IMR-90 (cell line): ENCODE measurements at regions not wholly inside any gene's neighbourhood (a gene's known extent, or its start where the extent isn't known, plus 50 kb on each side); places are given as distances from the start of the nearest gene placed in this dataset.

Experiments
- ATAC-seq: fragments of 200-7000 bp; cut with Tn5 transposase; 2 replicates; pipeline ENCODE4 v1.9.1; 2020; ENCODE audit warnings: low read depth, mild to moderate bottlenecking, moderate library complexity
- BruUV-seq: library from RNA; stranded (reverse); fragments of 400-500 nt; replicated peaks from 2 replicates; lab custom pipeline; 2021; lab: Mats Ljungman, UMichigan
- CTCF ChIA-PET: fragments of 300-600 bp; formaldehyde crosslinking; extraction: SDS; loops from one replicate; lab custom pipeline; 2021; ENCODE audit warnings: antibody characterized with exemption; lab: Yijun Ruan, JAX
- POLR2A ChIA-PET: fragments of 300-600 bp; sonication (Branson Sonifier 250); formaldehyde crosslinking; loops from one replicate; lab custom pipeline; 2022; ENCODE audit warnings: antibody characterized with exemption; ENCODE audit not compliant: unreplicated experiment; lab: Charles Lee
- DNase-seq: peaks from one replicate; pipeline ENCODE4 v3.0.0; 2013
- H2AFZ ChIP-seq: replicated peaks from 2 replicates; pipeline ENCODE3; 2013; ENCODE audit warnings: low read length, mild to moderate bottlenecking; ENCODE audit not compliant: poor library complexity
- H2AK5ac ChIP-seq: 2 replicates; pipeline ENCODE4 v1.6.1; 2013; ENCODE audit warnings: low read depth, low read length, inconsistent platforms
- H2AK9ac ChIP-seq: replicated peaks from 2 replicates; pipeline ENCODE3; 2013; ENCODE audit warnings: mild to moderate bottlenecking, low read depth, low read length, moderate library complexity; ENCODE audit not compliant: poor library complexity
- H2BK120ac ChIP-seq: 2 replicates; pipeline ENCODE4 v1.6.1; 2013; ENCODE audit warnings: low read depth, low read length, inconsistent platforms
- H2BK15ac ChIP-seq: 3 replicates; pipeline ENCODE4 v1.6.1; 2013; ENCODE audit warnings: low read depth, low read length, inconsistent platforms
- H2BK20ac ChIP-seq: 2 replicates; pipeline ENCODE4 v1.6.1; 2013; ENCODE audit warnings: low read depth, mild to moderate bottlenecking, inconsistent platforms, low read length, moderate library complexity
- H2BK5ac ChIP-seq: 2 replicates; pipeline ENCODE4 v1.6.1; 2013; ENCODE audit warnings: mild to moderate bottlenecking, low read depth, low read length, inconsistent platforms; ENCODE audit not compliant: poor library complexity, severe bottlenecking
- H3K14ac ChIP-seq: replicated peaks from 2 replicates; pipeline ENCODE4 v1.6.1; 2013; ENCODE audit warnings: low read depth, low read length, inconsistent platforms
- H3K18ac ChIP-seq: 2 replicates; pipeline ENCODE4 v1.6.1; 2013; ENCODE audit warnings: low read depth, low read length, control low read depth
- H3K23ac ChIP-seq: 2 replicates; pipeline ENCODE4 v1.6.1; 2013; ENCODE audit warnings: low read depth, low read length, inconsistent platforms
- H3K27ac ChIP-seq: 2 replicates; pipeline ENCODE4 v1.5.1; 2013; ENCODE audit warnings: mild to moderate bottlenecking, control low read depth, low read length; ENCODE audit not compliant: insufficient read depth
- H3K27me3 ChIP-seq: 2 replicates; pipeline ENCODE4 v1.6.1; 2013; ENCODE audit warnings: low read length; ENCODE audit not compliant: control insufficient read depth, insufficient read depth
- H3K36me3 ChIP-seq: 2 replicates; pipeline ENCODE4 v1.6.1; 2013; ENCODE audit warnings: low read length, mixed read lengths; ENCODE audit not compliant: control insufficient read depth, insufficient read depth
- H3K4ac ChIP-seq: 2 replicates; pipeline ENCODE4 v1.6.1; 2013; ENCODE audit warnings: low read depth, low read length, inconsistent platforms
- H3K4me1 ChIP-seq: 2 replicates; pipeline ENCODE4 v1.6.1; 2013; ENCODE audit warnings: low read length, mixed read lengths; ENCODE audit not compliant: control insufficient read depth, insufficient read depth
- H3K4me2 ChIP-seq: 2 replicates; pipeline ENCODE4 v1.6.1; 2013; ENCODE audit warnings: low read depth, mild to moderate bottlenecking, control low read depth, low read length, moderate library complexity
- H3K4me3 ChIP-seq: 2 replicates; pipeline ENCODE4 v1.5.1; 2013; ENCODE audit warnings: low read depth, mild to moderate bottlenecking, control low read depth, low read length, moderate library complexity; ENCODE audit not compliant: insufficient read depth
- H3K56ac ChIP-seq: 2 replicates; pipeline ENCODE4 v1.6.1; 2013; ENCODE audit warnings: low read length, inconsistent platforms; ENCODE audit not compliant: insufficient read depth; ENCODE audit errors: extremely low read depth
- H3K79me1 ChIP-seq, 2 experiments: 2 replicates each; pipeline ENCODE4 v1.6.1; 2013; ENCODE audit warnings: low read length in 2 of 2, inconsistent platforms in 1 of 2, low read depth in 1 of 2
- H3K9ac ChIP-seq: 2 replicates; pipeline ENCODE4 v1.6.1; 2013; ENCODE audit warnings: low read depth, low read length, control low read depth
- H3K9me1 ChIP-seq: 2 replicates; pipeline ENCODE4 v1.6.1; 2013; ENCODE audit warnings: low read length, inconsistent platforms; ENCODE audit not compliant: insufficient read depth
- H3K9me3 ChIP-seq: 2 replicates; pipeline ENCODE4 v1.6.1; 2013; ENCODE audit warnings: low read length; ENCODE audit not compliant: control insufficient read depth, insufficient read depth
- H4K20me1 ChIP-seq: 2 replicates; pipeline ENCODE4 v1.6.1; 2013; ENCODE audit warnings: low read length, inconsistent platforms; ENCODE audit not compliant: insufficient read depth
- H4K5ac ChIP-seq: 2 replicates; pipeline ENCODE4 v1.6.1; 2013; ENCODE audit warnings: mild to moderate bottlenecking, low read depth, low read length, control low read depth
- H4K8ac ChIP-seq, 2 experiments: 2 replicates each; pipeline ENCODE4 v1.6.1; 2013; ENCODE audit warnings: low read depth in 2 of 2, low read length in 2 of 2, control low read depth in 1 of 2, inconsistent platforms in 1 of 2
- H4K91ac ChIP-seq: 2 replicates; pipeline ENCODE4 v1.6.1; 2013; ENCODE audit warnings: low read depth, low read length, inconsistent platforms; ENCODE audit not compliant: insufficient read depth
- CEBPB ChIP-seq: IDR thresholded peaks from 2 replicates; pipeline ENCODE4 v1.6.1; 2012; ENCODE audit warnings: low read depth, low read length, improper control_type of control experiment
- FOS ChIP-seq: fragments of 150-350 bp; IDR thresholded peaks from 2 replicates; pipeline ENCODE4 v1.6.1; 2016; ENCODE audit warnings: low read depth, low read length
- NFE2L2 ChIP-seq: fragments of 150-350 bp; IDR thresholded peaks from 2 replicates; pipeline ENCODE4 v1.6.1; 2016; ENCODE audit warnings: low read depth, mild to moderate bottlenecking, low read length
- USF2 ChIP-seq: fragments of 150-350 bp; IDR thresholded peaks from 2 replicates; pipeline ENCODE4 v1.6.1; 2017; ENCODE audit warnings: mild to moderate bottlenecking, antibody characterized with exemption, low read length, low read depth
- whole genome bisulfite sequencing, 2 experiments: methylation state at CpG; one replicate each; pipeline versions ENCODE4 v1.1.5 to v1.1.7; 2013; ENCODE audit warnings: missing lambda C conversion rate in 2 of 2; ENCODE audit not compliant: insufficient read length in 1 of 2; ENCODE audit errors: extremely low coverage in 2 of 2; 5-methylcytosine and 5-hydroxymethylcytosine counted together
- dilution Hi-C: fragments of 300-500 bp; cut with HindIII; formaldehyde crosslinking; loops from one replicate; pipeline ENCODE4 v1.14.3; 2018; ENCODE audit warnings: low sequenced_read_pairs; ENCODE audit not compliant: unreplicated experiment
- in situ Hi-C: fragments of 300-500 bp; cut with MboI; formaldehyde crosslinking; loops from 3 replicates; pipeline ENCODE4 v1.14.3; 2019; ENCODE audit warnings: low sequenced_read_pairs, inconsistent platforms, mixed read lengths
- intact Hi-C: fragments of 100-400 bp; cut with micrococcal nuclease; formaldehyde crosslinking; loops from 2 replicates; pipeline ENCODE4 v1.10.0; 2022

GRCh38 chr1:9440763-9441194 is 98.5 kb upstream of the SLC25A33 start:
- ATAC-seq (no peak), DNase-seq (no peak)
- Histone ChIP-seq H3K9me1 (peaks cover 38% of the 10 kb centered on the region), H3K27me3 (no peaks in the 10 kb centered on the region), H2BK5ac (no peak overlapping the region), H3K4me1 (peaks cover 24% of the 10 kb centered on the region), H2AK9ac (no peak overlapping the region), H4K20me1 (no peaks in the 10 kb centered on the region), H2AFZ (no peak overlapping the region), H3K79me1 (no peaks in the 10 kb centered on the region), H4K5ac (no peak overlapping the region), H3K56ac (no peak overlapping the region), H3K27ac (no peak overlapping the region), H2BK20ac (no peak overlapping the region), H3K18ac (no peak overlapping the region), H3K9me3 (no peaks in the 10 kb centered on the region), H3K4ac (no peak overlapping the region), H3K4me2 (no peak overlapping the region), H2BK15ac (no peak overlapping the region), H3K36me3 (no peaks in the 10 kb centered on the region), H3K9ac (no peak overlapping the region), H3K4me3 (no peak overlapping the region), H2BK120ac (no peak overlapping the region), H2AK5ac (no peak overlapping the region), H4K91ac (no peak overlapping the region), H3K23ac (no peak overlapping the region), H4K8ac (no peak overlapping the region), H3K14ac (0 out of 2 replicates have a peak overlapping the region, but pooled peaks have one; percentile 33)
- no peak for TF ChIP-seq CEBPB
- TF ChIP-seq NFE2L2 = no peak
- no peak for TF ChIP-seq FOS
- TF ChIP-seq USF2 = no peak
- no TSS peak for BruUV-seq
- CTCF ChIA-PET = no interaction called here
- 79% methylated on average over 2 of the region's 3 CpGs; no CpG with 5 or more reads in 1 of the 2 experiments for WGBS, 2 experiments
- dilution Hi-C loops (no loop called here), in situ Hi-C loops (no loop called here), intact Hi-C loops (no loop called here)
- POLR2A ChIA-PET = no interaction called here
